Stimulated activated CD4-positive, alpha-beta T cell treated with anti-CD3 and anti-CD28 coated beads, TNF-alpha, amount 100 ng/mL, for 1 hour (primary cell): ENCODE measurements at regions not wholly inside any gene's neighbourhood (a gene's known extent, or its start where the extent isn't known, plus 50 kb on each side); places are given as distances from the start of the nearest gene placed in this dataset.

Experiments used
- DNase-seq, 3 donors: peaks; one replicate each; pipeline ENCODE4 v3.0.0-alpha.2; 2020; ENCODE audit warnings: low read depth in 3 of 3, low spot score in 1 of 3

GRCh38 chr14:62631176-62631575, 414.1 kb downstream of the KCNH5 start:
- DNase-seq: no peak

GRCh38 chr14:62632771-62633170, 412.5 kb downstream of the KCNH5 start:
- DNase-seq: no peak

- DNase-seq: no peak
Observed at GRCh38 chr14:62645649-62646048, 399.6 kb downstream of the KCNH5 start.
